SK-N-MC (cell line): ENCODE measurements at regions not wholly inside any gene's neighbourhood (a gene's known extent, or its start where the extent isn't known, plus 50 kb on each side); places are given as distances from the start of the nearest gene placed in this dataset.

Experiments
- DNase-seq: peaks from one replicate; pipeline ENCODE4 v3.0.0-alpha.2; 2011; ENCODE audit warnings: low read depth, low spot score
- H3K27ac ChIP-seq: fragments of 200-600 bp; sonication (generic); 2 replicates; pipeline ENCODE4 v1.5.1; 2016; ENCODE audit warnings: mixed run types
- H3K36me3 ChIP-seq: fragments of 200-600 bp; sonication (generic); 2 replicates; pipeline ENCODE4 v1.6.1; 2017; ENCODE audit warnings: antibody characterized with exemption, low read length, mixed read lengths; ENCODE audit not compliant: insufficient read depth
- H3K4me3 ChIP-seq: fragments of 200-600 bp; sonication (generic); 2 replicates; pipeline ENCODE4 v1.5.1; 2016
- H3K9ac ChIP-seq: fragments of 200-600 bp; sonication (generic); 2 replicates; pipeline ENCODE4 v1.8.0; 2017; ENCODE audit warnings: mixed run types, mixed read lengths; ENCODE audit not compliant: insufficient read length
- H3K9me3 ChIP-seq: fragments of 200-600 bp; sonication (generic); 2 replicates; pipeline ENCODE4 v1.6.1; 2017; ENCODE audit warnings: low read depth, mild to moderate bottlenecking, antibody characterized with exemption, low read length, moderate library complexity, mixed read lengths
- EZH2 ChIP-seq: fragments of 200-600 bp; sonication (generic); IDR thresholded peaks from one replicate; pipeline ENCODE4 v1.6.1; 2017; ENCODE audit warnings: antibody characterized with exemption
- FOXP2 ChIP-seq: optimal IDR thresholded peaks from 2 replicates; pipeline ENCODE3; 2011; ENCODE audit warnings: mild to moderate bottlenecking, moderate library complexity; ENCODE audit not compliant: insufficient read depth; ENCODE audit errors: extremely low read length, control extremely low read depth
- POLR2AphosphoS5 ChIP-seq: IDR thresholded peaks from 2 replicates; pipeline ENCODE4 v1.6.1; 2012; ENCODE audit warnings: mild to moderate bottlenecking, low read depth, low read length, borderline replicate concordance

DNA sequence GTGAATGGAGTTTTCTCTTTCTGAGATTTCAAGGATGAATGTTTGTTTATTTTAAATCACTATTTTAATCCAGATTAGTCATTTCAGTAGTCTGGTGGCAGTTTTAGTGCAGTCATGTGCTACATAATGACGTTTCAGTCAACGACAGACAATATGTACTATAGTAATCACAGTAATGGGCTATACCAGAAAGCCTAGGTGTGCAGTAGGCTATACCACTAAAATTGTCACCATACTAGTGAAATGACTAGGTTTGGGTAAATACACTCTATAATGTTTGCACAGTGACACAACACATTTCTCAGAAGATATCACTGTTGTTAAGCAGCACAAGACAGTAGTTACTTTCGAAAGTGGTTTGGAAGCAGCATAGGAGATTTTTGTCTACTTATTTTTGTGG is 203.1 kb downstream of the ETNK1 start:
- no peak for DNase-seq
- H3K4me3 ChIP-seq = no peak overlapping the region
- no peaks in the 10 kb centered on the region for H3K36me3 ChIP-seq
- H3K9ac ChIP-seq = no peak overlapping the region
- no peaks in the 10 kb centered on the region for H3K9me3 ChIP-seq
- TF ChIP-seq FOXP2 = no peak
- no peak for TF ChIP-seq POLR2AphosphoS5
- no peak for TF ChIP-seq EZH2
- H3K27ac ChIP-seq = no peak overlapping the region

- H3K36me3 ChIP-seq = no peaks in the 10 kb centered on the region
- no peak overlapping the region for H3K27ac ChIP-seq
- H3K9ac ChIP-seq = no peak overlapping the region
- H3K4me3 ChIP-seq = no peak overlapping the region
- DNase-seq = no peak
- TF ChIP-seq EZH2 = no peak
- no peak for TF ChIP-seq POLR2AphosphoS5
- no peak for TF ChIP-seq FOXP2
- H3K9me3 ChIP-seq = no peaks in the 10 kb centered on the region
These were observed 210.5 kb downstream of the ETNK1 start for GRCh38 chr12:22835431-22835830.

DNA sequence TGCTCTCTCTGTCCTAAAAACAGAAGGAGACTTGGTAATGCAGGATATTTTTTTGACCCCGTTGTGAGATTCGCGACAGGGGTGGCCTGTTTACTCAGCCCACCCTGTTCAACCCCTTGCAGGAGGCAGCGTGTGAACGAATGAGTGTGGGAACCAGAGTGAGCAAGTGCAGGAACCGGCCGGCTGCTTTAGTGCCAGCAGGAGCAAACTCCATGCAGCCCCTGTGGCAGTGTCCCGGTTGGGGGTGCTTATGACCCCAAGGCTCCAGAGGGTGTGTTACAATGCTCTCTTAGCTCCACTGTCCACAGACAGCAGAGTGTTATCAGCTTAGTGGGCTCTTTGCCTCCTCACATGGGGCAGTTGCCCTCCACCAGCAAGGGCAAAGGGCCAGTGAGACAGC is 225.2 kb downstream of the ETNK1 start:
- TF ChIP-seq FOXP2 = no peak
- TF ChIP-seq POLR2AphosphoS5 = no peak
- TF ChIP-seq EZH2 = no peak
- no peak for DNase-seq
- Histone ChIP-seq H3K36me3 (no peaks in the 10 kb centered on the region), H3K9me3 (no peaks in the 10 kb centered on the region), H3K27ac (no peak overlapping the region), H3K9ac (no peak overlapping the region), H3K4me3 (no peak overlapping the region)

DNA sequence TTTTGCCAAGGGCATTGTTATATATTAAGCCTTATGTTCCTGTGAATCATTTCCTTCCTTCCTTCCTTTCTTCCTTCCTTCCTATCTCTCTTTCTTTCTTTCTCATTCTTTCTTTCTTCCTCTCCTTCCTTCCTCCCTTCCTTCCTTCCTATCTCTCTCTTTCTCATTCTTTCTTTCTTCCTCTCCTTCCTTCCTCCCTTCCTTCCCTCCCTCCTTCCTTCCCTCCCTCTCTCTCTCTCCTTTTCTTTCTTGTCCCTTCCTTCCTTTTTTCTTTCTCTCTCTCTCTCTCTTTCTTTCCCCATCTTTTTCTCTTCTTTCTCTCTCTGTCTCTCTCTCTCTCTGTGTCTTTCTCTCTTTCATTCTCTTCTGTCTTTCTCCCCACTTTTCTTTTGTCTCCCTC is 226.6 kb downstream of the ETNK1 start:
- Histone ChIP-seq H3K9ac (no peak overlapping the region), H3K9me3 (no peaks in the 10 kb centered on the region), H3K36me3 (no peaks in the 10 kb centered on the region), H3K27ac (no peak overlapping the region), H3K4me3 (no peak overlapping the region)
- TF ChIP-seq EZH2 = no peak
- no peak for DNase-seq

DNA sequence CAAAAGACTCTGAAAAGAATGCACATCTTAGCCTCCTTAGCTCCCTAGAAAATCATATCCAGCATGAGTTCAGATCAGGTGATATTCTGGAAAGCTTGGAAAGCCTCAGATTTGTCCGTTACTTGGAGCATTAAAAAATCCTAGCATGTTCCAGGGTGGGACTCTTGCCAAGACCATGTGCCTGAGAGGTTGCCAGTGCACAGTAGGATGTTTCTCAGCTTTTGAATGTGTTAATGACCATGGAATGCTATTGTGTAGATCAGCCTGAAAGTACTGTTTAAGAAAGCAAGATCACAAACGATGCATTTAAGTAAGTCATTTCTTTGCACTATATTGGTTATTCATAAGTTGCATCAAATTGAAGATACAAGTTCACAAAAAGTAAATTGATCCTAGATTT is 230.5 kb downstream of the ETNK1 start:
- no peak for TF ChIP-seq POLR2AphosphoS5
- no peak for TF ChIP-seq EZH2
- TF ChIP-seq FOXP2 = no peak
- H3K9me3 ChIP-seq = no peaks in the 10 kb centered on the region
- no peak overlapping the region for H3K9ac ChIP-seq
- no peak for DNase-seq
- no peaks in the 10 kb centered on the region for H3K36me3 ChIP-seq
- no peak overlapping the region for H3K27ac ChIP-seq
- no peak overlapping the region for H3K4me3 ChIP-seq

DNA sequence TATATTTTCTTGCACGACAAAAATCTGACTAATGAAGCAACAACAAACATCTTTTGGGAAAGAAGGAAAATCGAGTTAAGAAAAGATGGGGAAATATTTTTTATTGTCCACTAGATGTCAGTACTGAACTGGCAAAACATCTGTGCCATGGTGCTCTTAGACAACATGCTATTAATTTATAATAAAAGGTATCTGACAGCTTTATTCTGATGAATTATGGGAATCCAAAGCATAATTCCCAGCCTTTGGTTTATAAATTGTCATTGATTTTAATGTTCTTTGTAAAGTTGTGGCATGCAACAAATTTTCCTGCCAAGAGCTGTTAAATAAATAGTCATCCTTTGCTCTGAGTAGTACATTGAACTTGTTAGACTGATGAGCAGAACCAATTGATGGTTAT is 231.2 kb downstream of the ETNK1 start:
- DNase-seq = peak; percentile 6
- TF ChIP-seq FOXP2 = no peak
- TF ChIP-seq POLR2AphosphoS5 = no peak
- TF ChIP-seq EZH2 = no peak
- H3K27ac ChIP-seq = no peak overlapping the region
- no peaks in the 10 kb centered on the region for H3K9me3 ChIP-seq
- no peak overlapping the region for H3K9ac ChIP-seq
- H3K4me3 ChIP-seq = no peak overlapping the region
- H3K36me3 ChIP-seq = no peaks in the 10 kb centered on the region

GRCh38 chr12:22858849-22859570 is 234.0 kb downstream of the ETNK1 start:
- Histone ChIP-seq H3K27ac (no peak overlapping the region), H3K9ac (no peak overlapping the region), H3K9me3 (no peaks in the 10 kb centered on the region), H3K36me3 (no peaks in the 10 kb centered on the region), H3K4me3 (no peak overlapping the region)
- DNase-seq = no peak
- no peak for TF ChIP-seq EZH2
- no peak for TF ChIP-seq FOXP2
- TF ChIP-seq POLR2AphosphoS5 = no peak

DNA sequence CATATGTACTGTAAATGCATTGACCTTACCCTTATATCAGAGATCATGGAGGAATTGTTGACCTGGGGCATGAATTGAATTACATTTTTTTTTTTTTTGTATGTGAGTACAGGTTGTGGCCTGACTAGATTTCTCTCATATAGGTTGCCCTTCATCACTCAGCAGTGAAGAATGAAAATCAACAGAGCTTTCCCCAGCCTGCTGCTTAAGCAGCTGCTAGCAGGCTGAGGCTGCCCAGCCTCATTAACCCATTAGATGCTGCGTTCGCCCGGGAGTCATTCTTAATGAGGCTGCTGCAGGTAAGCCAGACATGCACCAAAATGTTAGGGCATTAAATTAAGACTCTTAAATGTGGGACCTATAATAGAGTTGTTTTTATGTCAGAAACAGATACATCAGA is 236.0 kb downstream of the ETNK1 start:
- TF ChIP-seq FOXP2 (no peak), POLR2AphosphoS5 (no peak), EZH2 (no peak)
- H3K4me3 ChIP-seq = no peak overlapping the region
- H3K27ac ChIP-seq = no peak overlapping the region
- no peak overlapping the region for H3K9ac ChIP-seq
- DNase-seq = no peak
- no peaks in the 10 kb centered on the region for H3K9me3 ChIP-seq
- no peaks in the 10 kb centered on the region for H3K36me3 ChIP-seq

DNA sequence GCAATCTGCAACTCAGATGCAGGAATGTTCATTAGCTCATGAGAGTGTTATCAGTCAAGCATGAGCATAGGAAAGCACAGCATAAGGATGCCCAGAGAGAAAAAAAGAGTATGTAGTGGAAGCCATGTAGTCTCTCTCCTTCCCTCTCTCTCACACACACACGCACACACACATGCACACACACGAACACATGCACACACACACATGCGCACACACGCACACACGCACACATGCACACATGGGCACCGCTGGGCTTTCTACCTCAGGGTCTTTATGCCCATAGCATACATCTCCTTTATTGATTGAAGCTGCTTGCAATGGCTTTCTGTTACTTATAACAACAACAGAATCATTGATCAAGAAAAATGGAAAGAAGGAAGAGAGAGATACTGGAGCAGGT is 240.9 kb downstream of the ETNK1 start:
- H3K36me3 ChIP-seq = no peaks in the 10 kb centered on the region

More for the DNA sequence above, 240.9 kb downstream of the ETNK1 start:
- Histone ChIP-seq H3K27ac (no peak overlapping the region), H3K9me3 (no peaks in the 10 kb centered on the region), H3K9ac (no peak overlapping the region), H3K4me3 (no peak overlapping the region)
- TF ChIP-seq POLR2AphosphoS5 = no peak
- no peak for TF ChIP-seq EZH2
- TF ChIP-seq FOXP2 = no peak
- DNase-seq = no peak
